ENCODE measurements at regions not wholly inside any gene's neighbourhood (a gene's known extent, or its start where the extent isn't known, plus 50 kb on each side); places are given as distances from the start of the nearest gene placed in this dataset.

DNA sequence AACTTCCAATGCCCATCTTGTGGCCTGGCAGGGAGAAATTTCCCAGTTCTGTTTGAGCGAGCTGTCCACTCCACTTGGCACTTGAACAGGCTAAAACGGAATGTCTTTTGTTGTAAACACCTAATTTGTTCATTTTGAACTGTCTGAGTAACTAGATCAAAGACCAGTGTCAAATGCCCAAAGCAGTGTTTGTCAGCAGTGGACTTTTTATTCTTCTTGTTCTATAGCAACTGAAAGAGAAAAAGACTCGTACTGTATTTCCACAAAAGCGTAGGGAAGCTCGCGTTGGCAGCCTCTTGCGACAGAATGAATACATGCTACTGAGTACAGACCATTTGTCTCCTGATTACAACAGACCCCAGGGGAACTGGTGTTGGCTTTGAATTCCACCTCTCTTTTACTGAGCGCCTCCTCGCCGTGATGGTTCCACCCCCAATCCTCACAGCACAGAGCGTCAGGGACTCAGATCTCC lies 601.8 kb upstream of the ZNF608 start:
- Histone ChIP-seq H3K27ac (no peak overlapping the region), H3K4me3 (no peak overlapping the region), H3K4me1 (peaks cover 0 to 9% (median 0%) of the 10 kb centered on the region in 4 donors), H3K27me3 (no peaks in the 10 kb centered on the region), H3K36me3 (no peaks in the 10 kb centered on the region), H3K9me3 (no peaks in the 10 kb centered on the region)
- intact Hi-C loops (cut with DNase I; ENCODE audit: low total_unique reads) = no loop called here
- 88 to 90% methylated on average over 11 of the region's 11 CpGs for WGBS, 2 donors (ENCODE audit: low coverage in 1 of 2)
- in situ Hi-C loops (cut with MboI; ENCODE audit: low pct_ligation_motif_present in 1 of 4, low pct_unique_long_range_greater_than_20kb in 1 of 4, low sequenced_read_pairs in 3 of 4) = no loop called here
- no peak for DNase-seq
- TF ChIP-seq POLR2AphosphoS5 (IDR thresholded peaks at IDR 0.05) (no peak), EP300 (IDR thresholded peaks at IDR 0.05; ENCODE audit: low read depth) (no peak), POLR2A (IDR thresholded peaks at IDR 0.05) (no peak)
- TF ChIP-seq, protein P1, sequence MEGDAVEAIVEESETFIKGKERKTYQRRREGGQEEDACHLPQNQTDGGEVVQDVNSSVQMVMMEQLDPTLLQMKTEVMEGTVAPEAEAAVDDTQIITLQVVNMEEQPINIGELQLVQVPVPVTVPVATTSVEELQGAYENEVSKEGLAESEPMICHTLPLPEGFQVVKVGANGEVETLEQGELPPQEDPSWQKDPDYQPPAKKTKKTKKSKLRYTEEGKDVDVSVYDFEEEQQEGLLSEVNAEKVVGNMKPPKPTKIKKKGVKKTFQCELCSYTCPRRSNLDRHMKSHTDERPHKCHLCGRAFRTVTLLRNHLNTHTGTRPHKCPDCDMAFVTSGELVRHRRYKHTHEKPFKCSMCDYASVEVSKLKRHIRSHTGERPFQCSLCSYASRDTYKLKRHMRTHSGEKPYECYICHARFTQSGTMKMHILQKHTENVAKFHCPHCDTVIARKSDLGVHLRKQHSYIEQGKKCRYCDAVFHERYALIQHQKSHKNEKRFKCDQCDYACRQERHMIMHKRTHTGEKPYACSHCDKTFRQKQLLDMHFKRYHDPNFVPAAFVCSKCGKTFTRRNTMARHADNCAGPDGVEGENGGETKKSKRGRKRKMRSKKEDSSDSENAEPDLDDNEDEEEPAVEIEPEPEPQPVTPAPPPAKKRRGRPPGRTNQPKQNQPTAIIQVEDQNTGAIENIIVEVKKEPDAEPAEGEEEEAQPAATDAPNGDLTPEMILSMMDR (IDR thresholded peaks at IDR 0.05) = no peak

DNA sequence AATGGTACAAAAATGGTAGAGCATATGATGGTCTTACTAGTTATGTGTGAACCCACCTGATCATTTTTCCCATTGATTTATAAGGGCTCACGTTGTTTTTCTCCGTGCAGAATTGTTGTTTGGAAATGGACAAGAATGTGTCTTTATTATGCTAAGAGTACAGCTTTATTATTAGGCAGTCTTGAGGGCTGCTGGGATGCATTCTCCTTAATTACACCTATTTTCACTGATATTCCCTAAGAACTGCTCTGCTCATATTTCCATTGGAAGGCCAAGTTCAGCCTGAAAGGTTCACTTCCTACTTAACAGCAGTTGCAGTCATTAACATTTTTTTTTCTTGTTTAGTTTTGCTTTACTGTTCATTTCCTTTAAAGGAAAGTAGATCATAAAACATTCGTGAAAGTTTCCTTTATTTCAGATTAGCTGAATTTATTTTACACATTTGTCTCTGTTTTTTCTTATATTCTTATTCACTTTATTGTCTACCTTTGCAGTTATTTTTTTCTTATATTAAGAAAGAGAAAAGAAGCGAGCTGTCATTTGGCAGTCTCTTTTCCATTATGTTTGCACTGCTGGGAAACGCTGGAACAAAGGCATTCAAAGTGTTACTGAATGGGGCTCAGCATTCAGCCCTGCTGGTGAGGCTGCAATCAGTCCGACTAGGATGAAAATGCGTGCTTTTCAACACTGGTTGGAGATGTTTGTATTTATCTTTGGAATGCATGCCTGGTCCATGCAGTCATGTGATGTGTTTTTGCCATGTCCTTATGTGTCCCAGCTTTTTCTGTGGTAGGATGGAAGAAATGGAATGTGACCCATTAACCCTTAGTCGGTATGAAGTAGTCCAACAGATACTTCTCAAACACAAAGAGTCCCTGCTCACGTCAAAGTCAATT lies 602.7 kb upstream of the ZNF608 start:
- peaks cover 0 to 9% (median 0%) of the 10 kb centered on the region in 4 donors for H3K4me1 ChIP-seq
- intact Hi-C loops (cut with DNase I; ENCODE audit: low total_unique reads) = no loop called here
- no peaks in the 10 kb centered on the region for H3K9me3 ChIP-seq
- H3K36me3 ChIP-seq = no peaks in the 10 kb centered on the region
- no peaks in the 10 kb centered on the region for H3K27me3 ChIP-seq
- no peak overlapping the region for H3K4me3 ChIP-seq
- no peak overlapping the region for H3K27ac ChIP-seq
- TF ChIP-seq, protein P1 (IDR thresholded peaks at IDR 0.05) = no peak
- TF ChIP-seq POLR2AphosphoS5 (IDR thresholded peaks at IDR 0.05) = no peak
- TF ChIP-seq EP300 (IDR thresholded peaks at IDR 0.05; ENCODE audit: low read depth) = no peak
- TF ChIP-seq POLR2A (IDR thresholded peaks at IDR 0.05) = no peak
- 48 to 60% methylated on average over 9 of the region's 9 CpGs for WGBS, 2 donors (ENCODE audit: low coverage in 1 of 2)
- in situ Hi-C loops (cut with MboI; ENCODE audit: low pct_ligation_motif_present in 1 of 4, low pct_unique_long_range_greater_than_20kb in 1 of 4, low sequenced_read_pairs in 3 of 4) = no loop called here
- no peak for DNase-seq

DNA sequence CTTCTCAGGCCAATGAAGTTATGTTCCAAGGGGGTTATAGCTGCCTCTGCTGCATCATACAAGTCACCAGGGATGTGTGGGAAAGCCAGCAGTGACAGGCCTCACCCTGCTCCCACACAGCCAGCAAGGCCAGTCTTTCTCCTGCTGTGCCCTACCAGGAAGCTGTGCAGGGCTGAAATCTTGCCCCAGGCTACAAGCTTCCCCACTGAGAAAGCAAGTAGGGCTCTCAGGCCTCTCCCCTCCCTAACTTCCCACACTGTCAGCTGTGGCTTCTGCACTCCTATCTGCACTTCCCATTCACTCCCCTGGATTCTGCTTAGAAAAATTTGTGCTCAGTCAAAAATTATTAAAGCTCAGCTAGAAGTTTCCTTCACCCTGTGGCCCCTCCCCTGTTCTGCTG lies 611.2 kb upstream of the ZNF608 start:
- intact Hi-C loops (cut with DNase I; ENCODE audit: low total_unique reads) = no loop called here
- H3K27me3 ChIP-seq = no peaks in the 10 kb centered on the region
- no peaks in the 10 kb centered on the region for H3K4me1 ChIP-seq
- in situ Hi-C loops (cut with MboI; ENCODE audit: low pct_ligation_motif_present in 1 of 4, low pct_unique_long_range_greater_than_20kb in 1 of 4, low sequenced_read_pairs in 3 of 4) = no loop called here
- no peak for TF ChIP-seq POLR2A (IDR thresholded peaks at IDR 0.05)
- no peak for TF ChIP-seq EP300 (IDR thresholded peaks at IDR 0.05; ENCODE audit: low read depth)
- TF ChIP-seq, protein P1 (IDR thresholded peaks at IDR 0.05) = no peak
- no peak for TF ChIP-seq POLR2AphosphoS5 (IDR thresholded peaks at IDR 0.05)
- no peaks in the 10 kb centered on the region for H3K9me3 ChIP-seq
- H3K36me3 ChIP-seq = no peaks in the 10 kb centered on the region
- no peak for DNase-seq
- no peak overlapping the region for H3K4me3 ChIP-seq
- no peak overlapping the region for H3K27ac ChIP-seq

DNA sequence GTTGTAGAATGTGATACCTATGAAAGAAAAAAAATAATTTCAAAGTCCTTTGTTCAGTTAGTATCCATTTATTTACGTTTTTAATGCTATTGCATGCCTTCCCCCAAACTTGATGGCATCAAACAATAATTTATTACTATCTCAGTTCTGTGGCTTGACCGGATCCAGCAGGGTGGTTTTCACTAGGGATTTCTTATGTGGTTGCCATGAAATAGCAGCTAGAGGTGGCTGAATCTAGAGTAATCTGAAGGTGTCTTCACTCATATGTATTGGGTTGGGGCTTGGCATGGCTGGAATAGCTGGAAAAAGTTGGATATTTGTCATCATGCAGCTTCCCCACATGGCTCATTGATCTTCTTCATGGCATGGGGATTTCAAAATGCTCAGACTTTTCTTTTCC lies 619.3 kb upstream of the ZNF608 start:
- intact Hi-C loops (cut with DNase I; ENCODE audit: low total_unique reads) = no loop called here

More for the DNA sequence above, 619.3 kb upstream of the ZNF608 start:
- Histone ChIP-seq H3K9me3 (no peaks in the 10 kb centered on the region), H3K27ac (no peak overlapping the region), H3K36me3 (no peaks in the 10 kb centered on the region), H3K4me1 (no peaks in the 10 kb centered on the region), H3K27me3 (no peaks in the 10 kb centered on the region), H3K4me3 (no peak overlapping the region)
- TF ChIP-seq POLR2AphosphoS5 (IDR thresholded peaks at IDR 0.05) (no peak), POLR2A (IDR thresholded peaks at IDR 0.05) (no peak), EP300 (IDR thresholded peaks at IDR 0.05; ENCODE audit: low read depth) (no peak)
- TF ChIP-seq, protein P1 (IDR thresholded peaks at IDR 0.05) = no peak
- WGBS, 2 donors (ENCODE audit: low coverage in 1 of 2) = 56 to 85% methylated on average over 1 to 2 of the region's 2 CpGs
- DNase-seq = no peak
- in situ Hi-C loops (cut with MboI; ENCODE audit: low pct_ligation_motif_present in 1 of 4, low pct_unique_long_range_greater_than_20kb in 1 of 4, low sequenced_read_pairs in 3 of 4) = no loop called here
